ENCODE measurements at regions not wholly inside any gene's neighbourhood (a gene's known extent, or its start where the extent isn't known, plus 50 kb on each side); places are given as distances from the start of the nearest gene placed in this dataset.

DNA sequence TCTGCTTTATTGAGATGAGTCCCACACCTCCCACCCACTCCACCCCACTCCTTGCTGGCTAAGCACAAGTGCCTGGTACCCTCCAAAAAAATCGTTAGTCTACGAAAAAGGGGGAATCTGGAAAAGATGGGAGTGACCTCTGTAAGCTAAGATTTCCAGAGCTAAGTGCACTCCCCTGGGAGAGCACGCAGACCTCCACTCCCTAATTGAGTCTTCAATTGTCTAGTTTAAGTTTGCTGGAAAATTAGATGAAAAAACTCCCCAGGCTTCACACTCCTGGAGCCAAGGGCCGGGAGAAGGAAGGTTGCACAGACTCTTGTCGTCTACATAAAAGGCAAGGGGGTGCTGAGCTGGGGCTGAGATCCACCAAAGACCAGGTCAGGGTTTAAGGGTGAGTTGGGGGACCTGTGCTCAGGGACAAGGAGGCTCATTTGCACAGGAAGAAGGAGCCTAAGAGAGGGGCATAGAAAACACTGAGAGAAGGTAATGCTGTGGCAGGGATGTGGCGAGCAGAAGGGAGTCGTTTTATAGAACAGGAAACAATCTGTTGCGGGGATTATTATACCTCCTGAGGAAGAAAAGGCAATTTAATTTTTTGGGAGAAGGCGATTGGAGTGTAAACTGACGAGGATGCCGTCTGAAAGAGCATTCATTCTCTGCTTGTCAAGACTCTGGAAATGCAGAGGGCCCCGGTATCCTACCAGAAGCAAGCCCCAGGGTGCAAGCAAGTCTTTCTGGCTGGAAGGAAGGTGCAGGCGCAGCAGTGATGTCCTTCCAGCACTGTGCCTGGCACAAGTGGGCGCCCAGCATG, 126.5 kb upstream of the DLG1 start:
- H3K4me3 ChIP-seq (replicated peaks in 1 of 4; ENCODE audit: control extremely low read depth in 1 of 4, insufficient read depth in 1 of 4, low read depth in 3 of 4, low read length in 4 of 4): no peak overlapping the region
- H4K20me1 ChIP-seq (ENCODE audit: control insufficient read depth, extremely low read depth, insufficient read depth, low read length): no peaks in the 10 kb centered on the region
- no peak overlapping the region for H3K27ac ChIP-seq (ENCODE audit: insufficient read depth, low read length)
- H3K4me2 ChIP-seq (ENCODE audit: extremely low read depth, insufficient read depth, low read length): no peak overlapping the region
- H3K9ac ChIP-seq (ENCODE audit: insufficient read depth, low read length): no peak overlapping the region
- TF ChIP-seq EZH2 (IDR thresholded peaks at IDR 0.05; ENCODE audit: low read length, missing control alignments) (no peak), CTCF (conservative IDR thresholded peaks at IDR 0.05 in 1 of 2, IDR thresholded peaks at IDR 0.05 in 1 of 2; ENCODE audit: low read depth in 1 of 2, low read length in 2 of 2) (no peak)
- H3K79me2 ChIP-seq (ENCODE audit: control insufficient read depth, insufficient read depth, low read length): no peaks in the 10 kb centered on the region
- no peak overlapping the region for H2AFZ ChIP-seq (ENCODE audit: low read length)
- H3K27me3 ChIP-seq (ENCODE audit: control insufficient read depth, insufficient read depth, low read length): peaks cover 24% of the 10 kb centered on the region
- no peaks in the 10 kb centered on the region for H3K36me3 ChIP-seq (ENCODE audit: control insufficient read depth, insufficient read depth, low read length)
- H3K4me1 ChIP-seq (ENCODE audit: control insufficient read depth, extremely low read depth, insufficient read depth, low read length): no peaks in the 10 kb centered on the region
- H3K9me3 ChIP-seq (ENCODE audit: control insufficient read depth, insufficient read depth, low read depth, low read length): no peaks in the 10 kb centered on the region
- no peak for DNase-seq (ENCODE audit: low read depth in 2 of 2)

GRCh38 chr3:197424266-197424665, 125.9 kb upstream of the DLG1 start:
- Histone ChIP-seq H3K9me3 (ENCODE audit: control insufficient read depth, insufficient read depth, low read depth, low read length) (no peaks in the 10 kb centered on the region), H3K79me2 (ENCODE audit: control insufficient read depth, insufficient read depth, low read length) (no peaks in the 10 kb centered on the region), H3K4me3 (replicated peaks in 1 of 4; ENCODE audit: control extremely low read depth in 1 of 4, insufficient read depth in 1 of 4, low read depth in 3 of 4, low read length in 4 of 4) (no peak overlapping the region), H4K20me1 (ENCODE audit: control insufficient read depth, extremely low read depth, insufficient read depth, low read length) (no peaks in the 10 kb centered on the region), H3K9ac (ENCODE audit: insufficient read depth, low read length) (no peak overlapping the region), H3K27ac (ENCODE audit: insufficient read depth, low read length) (no peak overlapping the region), H3K4me1 (ENCODE audit: control insufficient read depth, extremely low read depth, insufficient read depth, low read length) (no peaks in the 10 kb centered on the region), H3K4me2 (ENCODE audit: extremely low read depth, insufficient read depth, low read length) (no peak overlapping the region), H3K27me3 (ENCODE audit: control insufficient read depth, insufficient read depth, low read length) (peaks cover 24% of the 10 kb centered on the region), H2AFZ (ENCODE audit: low read length) (no peak overlapping the region), H3K36me3 (ENCODE audit: control insufficient read depth, insufficient read depth, low read length) (no peaks in the 10 kb centered on the region)
- no peak for DNase-seq (ENCODE audit: low read depth in 2 of 2)
- TF ChIP-seq CTCF (conservative IDR thresholded peaks at IDR 0.05 in 1 of 2, IDR thresholded peaks at IDR 0.05 in 1 of 2; ENCODE audit: low read depth in 1 of 2, low read length in 2 of 2) (no peak), EZH2 (IDR thresholded peaks at IDR 0.05; ENCODE audit: low read length, missing control alignments) (no peak)

DNA sequence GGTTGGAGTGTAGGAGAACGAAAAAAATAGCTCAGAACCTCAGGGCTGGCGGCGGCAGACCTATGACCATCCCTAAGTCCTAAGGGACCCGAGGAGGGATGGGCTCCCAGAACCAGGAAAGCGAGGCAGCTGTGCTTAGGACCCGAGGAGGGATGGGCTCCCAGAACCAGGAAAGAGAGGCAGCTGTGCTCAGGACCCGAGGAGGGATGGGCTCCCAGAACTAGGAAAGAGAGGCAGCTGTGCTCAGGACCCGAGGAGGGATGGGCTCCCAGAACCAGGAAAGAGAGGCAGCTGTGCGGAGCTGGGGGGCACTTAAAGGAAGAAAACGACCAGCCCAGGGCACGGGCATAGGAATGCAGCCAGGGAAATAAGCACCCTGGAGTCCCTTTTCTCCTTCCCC, 125.0 kb upstream of the DLG1 start:
- DNase-seq (ENCODE audit: low read depth in 2 of 2): no peak
- Histone ChIP-seq H3K27me3 (ENCODE audit: control insufficient read depth, insufficient read depth, low read length) (peaks cover 31% of the 10 kb centered on the region), H4K20me1 (ENCODE audit: control insufficient read depth, extremely low read depth, insufficient read depth, low read length) (no peaks in the 10 kb centered on the region), H2AFZ (ENCODE audit: low read length) (no peak overlapping the region), H3K4me2 (ENCODE audit: extremely low read depth, insufficient read depth, low read length) (no peak overlapping the region), H3K36me3 (ENCODE audit: control insufficient read depth, insufficient read depth, low read length) (no peaks in the 10 kb centered on the region), H3K27ac (ENCODE audit: insufficient read depth, low read length) (no peak overlapping the region), H3K79me2 (ENCODE audit: control insufficient read depth, insufficient read depth, low read length) (no peaks in the 10 kb centered on the region), H3K9me3 (ENCODE audit: control insufficient read depth, insufficient read depth, low read depth, low read length) (no peaks in the 10 kb centered on the region), H3K4me3 (replicated peaks in 1 of 4; ENCODE audit: control extremely low read depth in 1 of 4, insufficient read depth in 1 of 4, low read depth in 3 of 4, low read length in 4 of 4) (no peak overlapping the region), H3K4me1 (ENCODE audit: control insufficient read depth, extremely low read depth, insufficient read depth, low read length) (no peaks in the 10 kb centered on the region), H3K9ac (ENCODE audit: insufficient read depth, low read length) (no peak overlapping the region)
- TF ChIP-seq CTCF (conservative IDR thresholded peaks at IDR 0.05 in 1 of 2, IDR thresholded peaks at IDR 0.05 in 1 of 2; ENCODE audit: low read depth in 1 of 2, low read length in 2 of 2): no peak
- no peak for TF ChIP-seq EZH2 (IDR thresholded peaks at IDR 0.05; ENCODE audit: low read length, missing control alignments)

Measured in fibroblast of lung (primary cell).